Lower leg skin (tissue), 3 donors: ENCODE measurements at regions not wholly inside any gene's neighbourhood (a gene's known extent, or its start where the extent isn't known, plus 50 kb on each side); places are given as distances from the start of the nearest gene placed in this dataset.

ENCODE experiments used
- CTCF ChIP-seq, 3 donors: fragments of 450-650 bp; IDR thresholded peaks; one replicate each; pipeline ENCODE4 v1.5.1; 2016; ENCODE audit warnings: antibody characterized with exemption in 3 of 3, mild to moderate bottlenecking in 3 of 3, moderate library complexity in 2 of 3
- POLR2A ChIP-seq, 2 donors: fragments of 450-650 bp; IDR thresholded peaks; one replicate each; pipeline ENCODE4 v1.6.1; 2016 to 2017; ENCODE audit warnings: antibody characterized with exemption in 2 of 2, mild to moderate bottlenecking in 1 of 2, moderate library complexity in 1 of 2

- TF ChIP-seq CTCF (IDR thresholded peaks at IDR 0.05) = no peak
- TF ChIP-seq POLR2A (IDR thresholded peaks at IDR 0.05) = no peak
Measured at GRCh38 chr1:201655243-201655642, 116.3 kb downstream of the NAV1 start.
